Esophagus squamous epithelium (tissue), 5 donors: ENCODE measurements at regions not wholly inside any gene's neighbourhood (a gene's known extent, or its start where the extent isn't known, plus 50 kb on each side); places are given as distances from the start of the nearest gene placed in this dataset.

Experiments
- DNase-seq: peaks from one replicate; lab custom pipeline; 2025; lab: John Stamatoyannopoulos, UW
- H3K27ac ChIP-seq, 4 donors: fragments of 200-600 bp; sonication (generic); one replicate each; pipeline ENCODE4 v1.5.1; 2016 to 2019; ENCODE audit warnings: mild to moderate bottlenecking in 1 of 4
- H3K27me3 ChIP-seq, 4 donors: fragments of 200-600 bp; sonication (generic); 1 replicate in 3 of 4; 2 replicates in 1 of 4; pipeline versions ENCODE4 v1.5.1 to v1.6.0; 2017 to 2021; ENCODE audit warnings: antibody characterized with exemption in 1 of 4
- H3K36me3 ChIP-seq, 3 donors: fragments of 200-600 bp; sonication (generic); one replicate each; pipeline ENCODE4 v1.5.1; 2016 to 2019
- H3K4me1 ChIP-seq, 3 donors: fragments of 200-600 bp; sonication (generic); one replicate each; pipeline ENCODE4 v1.5.1; 2017 to 2019
- H3K4me3 ChIP-seq, 4 donors: fragments of 200-600 bp; sonication (generic); 1 replicate in 3 of 4; 2 replicates in 1 of 4; pipeline ENCODE4 v1.5.1; 2016 to 2019; ENCODE audit warnings: mild to moderate bottlenecking in 2 of 4, moderate library complexity in 1 of 4
- H3K9me3 ChIP-seq, 3 donors: fragments of 200-600 bp; sonication (generic); one replicate each; pipeline ENCODE4 v1.5.1; 2016 to 2019
- POLR2A ChIP-seq, 4 donors: fragments of 450-650 bp; IDR thresholded peaks; one replicate each; pipeline ENCODE4 v1.6.1; 2017; ENCODE audit warnings: antibody characterized with exemption in 4 of 4, mild to moderate bottlenecking in 4 of 4, moderate library complexity in 3 of 4
- WGBS, 2 donors: methylation state at CpG; one replicate each; pipeline ENCODE4 v1.1.5; 2018; 5-methylcytosine and 5-hydroxymethylcytosine counted together
- intact Hi-C: fragments of 100-400 bp; cut with DNase I; formaldehyde crosslinking; loops from one replicate; pipeline ENCODE4 v1.15.0; 2022
- TF ChIP-seq, protein P1 (sequence below), 6 experiments: fragments of 450-650 bp in 4 of 6; fragments of 200-600 bp in 2 of 6; sonication (generic) in 2 of 6; IDR thresholded peaks; one replicate each; pipeline ENCODE4 v1.5.1; 2016 to 2019; ENCODE audit warnings: antibody characterized with exemption in 6 of 6, mild to moderate bottlenecking in 4 of 6, moderate library complexity in 4 of 6
- donor health status: DM: yes; HTN: yes; CAD: no.

DNA sequence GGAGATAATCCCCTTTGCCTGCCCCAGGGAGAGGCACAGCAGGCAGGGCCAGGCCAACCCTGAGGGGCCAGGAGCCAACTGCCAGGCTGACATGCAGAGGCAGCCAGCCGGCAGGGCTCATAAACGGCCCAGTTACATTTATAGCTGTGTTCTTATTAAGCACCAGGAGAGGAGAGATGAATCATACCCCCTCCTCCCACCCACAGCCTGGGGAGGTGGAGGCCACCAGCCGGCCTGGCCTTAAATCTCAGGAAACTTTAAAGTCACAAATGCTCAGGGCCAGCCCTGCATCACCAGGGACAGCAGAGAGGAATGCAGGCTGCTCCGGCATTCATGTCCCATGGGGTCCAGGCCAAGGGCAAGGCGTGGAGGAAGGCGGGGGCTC is 177.2 kb downstream of the TMEM132E start:
- no peak for DNase-seq
- 60 to 68% methylated on average over 2 to 3 of the region's 6 CpGs for WGBS, 2 donors
- Histone ChIP-seq H3K27me3 (peaks cover 0 to 20% (median 0%) of the 10 kb centered on the region in 4 donors), H3K4me1 (no peaks in the 10 kb centered on the region), H3K4me3 (no peak overlapping the region), H3K36me3 (no peaks in the 10 kb centered on the region), H3K9me3 (no peaks in the 10 kb centered on the region), H3K27ac (no peak overlapping the region)
- intact Hi-C loops, result no loop called here
- TF ChIP-seq POLR2A (IDR thresholded peaks at IDR 0.05), result no peak
- TF ChIP-seq, protein P1, sequence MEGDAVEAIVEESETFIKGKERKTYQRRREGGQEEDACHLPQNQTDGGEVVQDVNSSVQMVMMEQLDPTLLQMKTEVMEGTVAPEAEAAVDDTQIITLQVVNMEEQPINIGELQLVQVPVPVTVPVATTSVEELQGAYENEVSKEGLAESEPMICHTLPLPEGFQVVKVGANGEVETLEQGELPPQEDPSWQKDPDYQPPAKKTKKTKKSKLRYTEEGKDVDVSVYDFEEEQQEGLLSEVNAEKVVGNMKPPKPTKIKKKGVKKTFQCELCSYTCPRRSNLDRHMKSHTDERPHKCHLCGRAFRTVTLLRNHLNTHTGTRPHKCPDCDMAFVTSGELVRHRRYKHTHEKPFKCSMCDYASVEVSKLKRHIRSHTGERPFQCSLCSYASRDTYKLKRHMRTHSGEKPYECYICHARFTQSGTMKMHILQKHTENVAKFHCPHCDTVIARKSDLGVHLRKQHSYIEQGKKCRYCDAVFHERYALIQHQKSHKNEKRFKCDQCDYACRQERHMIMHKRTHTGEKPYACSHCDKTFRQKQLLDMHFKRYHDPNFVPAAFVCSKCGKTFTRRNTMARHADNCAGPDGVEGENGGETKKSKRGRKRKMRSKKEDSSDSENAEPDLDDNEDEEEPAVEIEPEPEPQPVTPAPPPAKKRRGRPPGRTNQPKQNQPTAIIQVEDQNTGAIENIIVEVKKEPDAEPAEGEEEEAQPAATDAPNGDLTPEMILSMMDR (IDR thresholded peaks at IDR 0.05), result no peak

DNA sequence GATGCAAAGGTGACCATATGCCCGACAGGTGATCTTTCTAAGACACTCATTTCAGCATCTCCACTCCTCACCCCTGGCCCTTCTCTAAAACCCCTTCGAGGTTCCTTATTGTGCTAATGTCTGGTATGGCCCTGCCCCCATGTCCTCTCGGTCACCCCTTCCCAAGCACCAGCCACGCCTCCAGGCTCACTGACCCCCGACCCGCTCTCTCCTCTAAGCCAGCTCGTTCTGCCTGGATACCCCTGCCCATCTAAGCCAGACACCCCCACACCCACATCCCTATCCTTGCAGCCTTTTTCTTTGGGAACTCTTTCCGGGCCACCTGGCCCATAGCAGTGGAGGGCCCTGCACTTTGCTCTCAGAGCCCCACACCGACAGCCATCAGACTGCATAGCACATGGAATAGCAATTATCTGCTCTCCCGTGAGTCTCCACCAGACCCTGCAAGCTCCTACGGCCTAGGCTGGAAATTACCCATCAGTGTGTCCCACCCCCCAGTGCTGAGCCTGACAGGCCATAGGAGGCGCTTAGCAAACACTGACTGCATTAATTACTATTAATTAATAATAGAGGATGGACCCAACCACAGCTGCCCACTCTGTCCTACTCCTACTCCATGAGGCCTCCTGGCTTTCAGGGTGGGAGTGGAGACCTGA is 176.7 kb downstream of the TMEM132E start:
- no peaks in the 10 kb centered on the region for H3K36me3 ChIP-seq
- no peak overlapping the region for H3K27ac ChIP-seq
- intact Hi-C loops, result no loop called here
- peaks cover 0 to 20% (median 0%) of the 10 kb centered on the region in 4 donors for H3K27me3 ChIP-seq
- WGBS, 2 donors, result 53 to 64% methylated on average over 12 of the region's 12 CpGs
- TF ChIP-seq, protein P1 (IDR thresholded peaks at IDR 0.05), result no peak
- no peak for TF ChIP-seq POLR2A (IDR thresholded peaks at IDR 0.05)
- no peak overlapping the region for H3K4me3 ChIP-seq
- no peaks in the 10 kb centered on the region for H3K9me3 ChIP-seq
- DNase-seq, result no peak
- H3K4me1 ChIP-seq, result no peaks in the 10 kb centered on the region

DNA sequence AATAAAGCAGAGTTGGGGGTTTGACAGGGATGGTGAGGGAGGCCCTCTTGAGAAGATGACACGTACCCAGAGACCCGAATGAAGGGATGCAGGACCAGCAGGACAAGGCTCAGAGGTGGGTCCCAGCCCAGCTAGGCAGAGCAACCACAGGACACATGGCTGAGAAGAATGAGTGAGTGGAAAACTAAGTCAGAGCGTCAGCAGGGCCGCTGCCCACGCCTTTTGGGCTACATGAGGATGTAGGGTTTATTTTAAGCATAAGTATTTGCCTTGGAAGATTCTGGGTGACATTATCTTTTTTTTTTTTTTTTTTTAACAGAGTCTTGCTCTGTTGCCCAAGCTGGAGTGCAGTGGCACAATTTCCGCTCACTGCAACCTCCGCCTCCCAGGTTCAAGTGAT is 176.0 kb downstream of the TMEM132E start:
- Histone ChIP-seq H3K36me3 (no peaks in the 10 kb centered on the region), H3K27me3 (peaks cover 0 to 20% (median 0%) of the 10 kb centered on the region in 4 donors), H3K27ac (no peak overlapping the region), H3K4me1 (no peaks in the 10 kb centered on the region), H3K9me3 (no peaks in the 10 kb centered on the region), H3K4me3 (no peak overlapping the region)
- WGBS, 2 donors, result 85 to 90% methylated on average over 7 of the region's 7 CpGs
- intact Hi-C loops, result no loop called here
- DNase-seq, result no peak
- TF ChIP-seq, protein P1 (IDR thresholded peaks at IDR 0.05), result no peak
- TF ChIP-seq POLR2A (IDR thresholded peaks at IDR 0.05), result no peak

DNA sequence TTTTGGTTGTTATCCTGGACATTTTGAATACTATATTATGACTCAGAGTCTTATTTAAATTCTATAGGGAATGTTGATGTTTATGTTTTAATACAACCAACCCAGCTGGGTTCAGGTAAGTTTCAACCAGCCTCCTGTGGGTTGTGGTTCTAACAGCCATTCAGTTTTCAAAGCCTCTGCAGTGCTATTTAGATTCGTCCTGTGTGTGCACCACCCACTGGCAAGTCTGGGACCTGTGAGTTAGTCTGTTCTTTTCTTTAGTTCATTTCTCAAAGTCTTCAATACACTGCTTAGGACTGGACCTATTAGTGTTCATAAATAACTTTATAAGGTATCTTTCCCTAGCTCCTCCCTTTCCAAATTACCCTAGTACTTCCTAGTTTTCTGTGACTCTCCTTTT is 170.6 kb downstream of the TMEM132E start:
- 20 to 48% methylated on average over 1 of the region's 1 CpG for WGBS, 2 donors
- intact Hi-C loops, result no loop called here
- no peak for DNase-seq

DNA sequence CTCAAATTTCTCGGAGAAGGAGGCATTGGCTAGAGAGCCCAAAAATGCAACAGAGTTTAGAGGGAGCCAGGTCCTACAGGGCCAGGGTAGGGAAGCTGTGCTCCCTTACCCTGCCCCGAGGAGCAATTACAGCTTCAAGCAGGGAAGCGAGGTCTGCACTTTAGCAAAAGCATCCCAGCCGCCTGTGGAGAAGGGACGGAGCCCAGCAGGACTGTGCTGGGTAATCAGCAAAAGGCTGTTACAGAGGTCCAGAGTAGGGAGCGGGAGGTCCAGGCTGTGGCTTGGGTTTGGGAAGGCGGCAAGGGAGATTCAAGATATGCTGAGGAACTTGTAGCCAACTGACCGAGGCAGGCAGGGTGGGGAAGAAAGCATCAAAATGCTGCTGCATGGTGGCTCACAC is 162.6 kb downstream of the TMEM132E start:
- H3K4me1 ChIP-seq, result no peaks in the 10 kb centered on the region
- peaks cover 0 to 5% (median 0%) of the 10 kb centered on the region in 4 donors for H3K27me3 ChIP-seq
- WGBS, 2 donors, result 65 to 69% methylated on average over 8 of the region's 8 CpGs
- TF ChIP-seq POLR2A (IDR thresholded peaks at IDR 0.05), result no peak
- H3K27ac ChIP-seq, result no peak overlapping the region
- H3K9me3 ChIP-seq, result no peaks in the 10 kb centered on the region
- H3K4me3 ChIP-seq, result no peak overlapping the region
- DNase-seq, result no peak
- intact Hi-C loops, result no loop called here
- H3K36me3 ChIP-seq, result no peaks in the 10 kb centered on the region

More for the DNA sequence above, 170.6 kb downstream of the TMEM132E start:
- peaks cover 0 to 3% (median 0%) of the 10 kb centered on the region in 4 donors for H3K27me3 ChIP-seq
- H3K9me3 ChIP-seq, result no peaks in the 10 kb centered on the region
- H3K4me3 ChIP-seq, result no peak overlapping the region
- no peaks in the 10 kb centered on the region for H3K36me3 ChIP-seq
- no peak overlapping the region for H3K27ac ChIP-seq
- no peaks in the 10 kb centered on the region for H3K4me1 ChIP-seq
- TF ChIP-seq POLR2A (IDR thresholded peaks at IDR 0.05), result no peak
- TF ChIP-seq, protein P1 (IDR thresholded peaks at IDR 0.05), result no peak
